Superior temporal gyrus (tissue), 1 donor: ENCODE measurements at regions not wholly inside any gene's neighbourhood (a gene's known extent, or its start where the extent isn't known, plus 50 kb on each side); places are given as distances from the start of the nearest gene placed in this dataset.

ENCODE experiments used
- DNase-seq: peaks from one replicate; pipeline ENCODE4 v3.0.0-alpha.2; 2016; ENCODE audit errors: extremely low spot score

GRCh38 chr7:108697254-108697653, 127.6 kb downstream of the DNAJB9 start:
- DNase-seq = no peak

GRCh38 chr7:108711611-108712010, 141.9 kb downstream of the DNAJB9 start:
- no peak for DNase-seq

- no peak for DNase-seq
These were observed 147.1 kb downstream of the DNAJB9 start for GRCh38 chr7:108716783-108717182.

GRCh38 chr7:108717781-108718180, 148.1 kb downstream of the DNAJB9 start:
- DNase-seq = no peak

GRCh38 chr7:108719631-108720030, 150.0 kb downstream of the DNAJB9 start:
- no peak for DNase-seq

- DNase-seq = no peak
These were observed 152.9 kb downstream of the DNAJB9 start for GRCh38 chr7:108722561-108722960.

- DNase-seq = no peak
These were observed 153.7 kb downstream of the DNAJB9 start for GRCh38 chr7:108723381-108723814.

- peak; percentile 51 for DNase-seq
These were observed 154.8 kb downstream of the DNAJB9 start for GRCh38 chr7:108724251-108725100.

GRCh38 chr7:108735814-108736213, 166.1 kb downstream of the DNAJB9 start:
- no peak for DNase-seq

- no peak for DNase-seq
These were observed 166.7 kb downstream of the DNAJB9 start for GRCh38 chr7:108736221-108736891.

GRCh38 chr7:108770981-108771745, 201.5 kb downstream of the DNAJB9 start:
- no peak for DNase-seq

- no peak for DNase-seq
These were observed 202.2 kb downstream of the DNAJB9 start for GRCh38 chr7:108771853-108772252.

- DNase-seq = no peak
These were observed 208.3 kb downstream of the DNAJB9 start for GRCh38 chr7:108777966-108778365.

- no peak for DNase-seq
These were observed 219.8 kb downstream of the DNAJB9 start for GRCh38 chr7:108789451-108789850.

- DNase-seq = no peak
These were observed 224.8 kb downstream of the DNAJB9 start for GRCh38 chr7:108794466-108794865.

GRCh38 chr7:108802650-108803049, 233.0 kb downstream of the DNAJB9 start:
- DNase-seq = no peak

GRCh38 chr7:108805808-108806397, 236.2 kb downstream of the DNAJB9 start:
- peak; percentile 50 for DNase-seq

- no peak for DNase-seq
These were observed 239.0 kb downstream of the DNAJB9 start for GRCh38 chr7:108808549-108809266.

- DNase-seq = no peak
These were observed 239.7 kb downstream of the DNAJB9 start for GRCh38 chr7:108809356-108809755.

- no peak for DNase-seq
These were observed 241.2 kb downstream of the DNAJB9 start for GRCh38 chr7:108810756-108811385.
